Endodermal cell (in vitro differentiated cells): ENCODE measurements at regions not wholly inside any gene's neighbourhood (a gene's known extent, or its start where the extent isn't known, plus 50 kb on each side); places are given as distances from the start of the nearest gene placed in this dataset.

Experiments
- DNase-seq: peaks from one replicate; pipeline ENCODE4 v3.0.0-alpha.2; 2017
- H3K27ac ChIP-seq: 2 replicates; pipeline ENCODE4 v1.5.1; 2013; ENCODE audit warnings: mild to moderate bottlenecking, low read depth, low read length, moderate library complexity
- H3K27me3 ChIP-seq: 2 replicates; pipeline ENCODE4 v1.6.1; 2013; ENCODE audit warnings: mild to moderate bottlenecking, low read length, moderate library complexity; ENCODE audit not compliant: insufficient read depth, control insufficient read depth, poor library complexity, severe bottlenecking
- H3K36me3 ChIP-seq: 2 replicates; pipeline ENCODE4 v1.7.0; 2013; ENCODE audit warnings: mild to moderate bottlenecking, low read length, moderate library complexity; ENCODE audit not compliant: control insufficient read depth, insufficient read depth
- H3K4me1 ChIP-seq: one replicate; pipeline ENCODE4 v1.7.0; 2013; ENCODE audit warnings: low read length; ENCODE audit not compliant: control insufficient read depth, insufficient read depth
- H3K4me3 ChIP-seq: 2 replicates; pipeline ENCODE4 v1.5.1; 2013; ENCODE audit warnings: mild to moderate bottlenecking, low read length, moderate library complexity
- H3K9ac ChIP-seq: 2 replicates; pipeline ENCODE4 v1.6.1; 2013; ENCODE audit warnings: mild to moderate bottlenecking, low read length, moderate library complexity; ENCODE audit not compliant: poor library complexity, severe bottlenecking; ENCODE audit errors: extremely low read depth
- H3K9me3 ChIP-seq: 2 replicates; pipeline ENCODE4 v1.6.1; 2013; ENCODE audit warnings: mild to moderate bottlenecking, low read length, moderate library complexity; ENCODE audit not compliant: control insufficient read depth
- H3K27ac Mint-ChIP-seq: 2 replicates; pipeline ENCODE4 v1.8.0; 2020; ENCODE audit warnings: mixed read lengths
- H3K27me3 Mint-ChIP-seq: 2 replicates; pipeline ENCODE4 v1.8.0; 2021; ENCODE audit warnings: mild to moderate bottlenecking, mixed read lengths; ENCODE audit not compliant: insufficient read depth
- H3K36me3 Mint-ChIP-seq: 2 replicates; pipeline ENCODE4 v1.8.0; 2020; ENCODE audit warnings: low read depth, mixed read lengths
- H3K4me1 Mint-ChIP-seq: 2 replicates; pipeline ENCODE4 v1.8.0; 2020; ENCODE audit warnings: mixed read lengths
- H3K4me3 Mint-ChIP-seq: 2 replicates; pipeline ENCODE4 v1.8.0; 2020; ENCODE audit warnings: mild to moderate bottlenecking, moderate library complexity, mixed read lengths
- H3K9me3 Mint-ChIP-seq: 2 replicates; pipeline ENCODE4 v1.8.0; 2020; ENCODE audit warnings: mild to moderate bottlenecking, mixed read lengths
- CTCF ChIP-seq: fragments of 200-600 bp; sonication (generic); conservative IDR thresholded peaks from 2 replicates; pipeline ENCODE4 v1.5.0; 2021; ENCODE audit warnings: antibody characterized with exemption, mild to moderate bottlenecking
- WGBS, 2 experiments: methylation state at CpG; one replicate each; pipeline versions ENCODE4 v1.1.5 to v1.1.7; 2013; ENCODE audit warnings: missing lambda C conversion rate in 2 of 2, mixed read lengths in 1 of 2; ENCODE audit not compliant: insufficient coverage in 1 of 2, insufficient read length in 1 of 2; 5-methylcytosine and 5-hydroxymethylcytosine counted together

GRCh38 chr9:90986161-90986560 lies 184.5 kb downstream of the SYK start:
- H3K4me3 ChIP-seq = no peak overlapping the region
- Mint-ChIP-seq H3K4me1 (peaks cover 16% of the 10 kb centered on the region), H3K4me3 (no peak overlapping the region), H3K36me3 (no peaks in the 10 kb centered on the region), H3K27me3 (peaks cover 3% of the 10 kb centered on the region), H3K27ac (no peak overlapping the region), H3K9me3 (peaks cover 6% of the 10 kb centered on the region)
- peaks cover 18% of the 10 kb centered on the region for H3K9me3 ChIP-seq
- TF ChIP-seq CTCF = no peak
- no peak overlapping the region for H3K9ac ChIP-seq
- WGBS, 2 experiments = 71% methylated on average over 2 of the region's 3 CpGs; no CpG with 5 or more reads in 1 of the 2 experiments
- no peaks in the 10 kb centered on the region for H3K4me1 ChIP-seq
- H3K27me3 ChIP-seq = no peaks in the 10 kb centered on the region
- no peak overlapping the region for H3K27ac ChIP-seq
- DNase-seq = no peak
- no peaks in the 10 kb centered on the region for H3K36me3 ChIP-seq

GRCh38 chr9:90987566-90987965 lies 185.9 kb downstream of the SYK start:
- no peak overlapping the region for H3K4me3 Mint-ChIP-seq
- peaks cover 27% of the 10 kb centered on the region for H3K9me3 ChIP-seq
- TF ChIP-seq CTCF = no peak
- H3K36me3 ChIP-seq = no peaks in the 10 kb centered on the region
- DNase-seq = no peak
- no peak overlapping the region for H3K9ac ChIP-seq
- H3K9me3 Mint-ChIP-seq = peaks cover 9% of the 10 kb centered on the region
- H3K4me3 ChIP-seq = no peak overlapping the region
- H3K27ac Mint-ChIP-seq = no peak overlapping the region
- H3K4me1 ChIP-seq = no peaks in the 10 kb centered on the region
- 86 to 95% methylated on average over 1 to 2 of the region's 2 CpGs for WGBS, 2 experiments
- H3K4me1 Mint-ChIP-seq = peaks cover 16% of the 10 kb centered on the region
- H3K27me3 Mint-ChIP-seq = peaks cover 14% of the 10 kb centered on the region
- H3K27ac ChIP-seq = no peak overlapping the region
- no peaks in the 10 kb centered on the region for H3K36me3 Mint-ChIP-seq
- H3K27me3 ChIP-seq = peaks cover 8% of the 10 kb centered on the region

- Histone ChIP-seq H3K9ac (no peak overlapping the region), H3K9me3 (peaks cover 27% of the 10 kb centered on the region), H3K27me3 (peaks cover 8% of the 10 kb centered on the region), H3K36me3 (no peaks in the 10 kb centered on the region), H3K27ac (no peak overlapping the region), H3K4me3 (no peak overlapping the region), H3K4me1 (no peaks in the 10 kb centered on the region)
- Mint-ChIP-seq H3K36me3 (no peaks in the 10 kb centered on the region), H3K4me3 (no peak overlapping the region), H3K4me1 (peaks cover 16% of the 10 kb centered on the region), H3K27ac (no peak overlapping the region), H3K27me3 (peaks cover 15% of the 10 kb centered on the region), H3K9me3 (peaks cover 9% of the 10 kb centered on the region)
- DNase-seq = no peak
- TF ChIP-seq CTCF = no peak
- WGBS, 2 experiments = 75 to 90% methylated on average over 1 of the region's 1 CpG
Measured at GRCh38 chr9:90988318-90988717, 186.7 kb downstream of the SYK start.
